Colonic mucosa (tissue), 4 donors: ENCODE measurements at regions not wholly inside any gene's neighbourhood (a gene's known extent, or its start where the extent isn't known, plus 50 kb on each side); places are given as distances from the start of the nearest gene placed in this dataset.

ENCODE experiments used
- DNase-seq: peaks from one replicate; pipeline ENCODE4 v3.0.0-alpha.2; 2020
- H3K27ac ChIP-seq: fragments of 200-600 bp; one replicate; pipeline ENCODE4 v1.8.0; 2021
- H3K27me3 ChIP-seq: fragments of 200-600 bp; one replicate; pipeline ENCODE4 v1.8.0; 2021
- H3K36me3 ChIP-seq: fragments of 200-600 bp; one replicate; pipeline ENCODE4 v1.8.0; 2021
- H3K4me1 ChIP-seq: fragments of 200-600 bp; one replicate; pipeline ENCODE4 v1.8.0; 2021; ENCODE audit warnings: mild to moderate bottlenecking
- H3K4me3 ChIP-seq: fragments of 200-600 bp; one replicate; pipeline ENCODE4 v1.8.0; 2021
- H3K9ac ChIP-seq, 2 donors: one replicate each; pipeline ENCODE4 v1.7.0; 2013; ENCODE audit warnings: control low read depth in 2 of 2, low read depth in 2 of 2, low read length in 2 of 2
- H3K9me3 ChIP-seq: fragments of 200-600 bp; one replicate; pipeline ENCODE4 v1.8.0; 2021
- CTCF ChIP-seq: fragments of 200-600 bp; IDR thresholded peaks from one replicate; pipeline ENCODE4 v1.8.0; 2022; ENCODE audit warnings: antibody characterized with exemption, mild to moderate bottlenecking
- intact Hi-C: fragments of 100-400 bp; cut with DNase I; formaldehyde crosslinking; loops from one replicate; pipeline ENCODE4 v1.14.1; 2022
- donor health status: healthy.
- donor health status: DM: no; HTN: no; CAD: no.
- donor health status: DM: no; HTN: no; CAD: no.

GRCh38 chr5:54620141-54620933 lies 102.8 kb downstream of the SNX18 start:
- no peak overlapping the region for H3K4me3 ChIP-seq
- H3K36me3 ChIP-seq, result no peaks in the 10 kb centered on the region
- no peak for DNase-seq
- TF ChIP-seq CTCF, result no peak
- no peaks in the 10 kb centered on the region for H3K4me1 ChIP-seq
- intact Hi-C loops, result no loop called here
- no peak overlapping the region for H3K27ac ChIP-seq
- H3K27me3 ChIP-seq, result no peaks in the 10 kb centered on the region
- no peak overlapping the region for H3K9ac ChIP-seq
- H3K9me3 ChIP-seq, result no peaks in the 10 kb centered on the region

- Histone ChIP-seq H3K27ac (no peak overlapping the region), H3K4me1 (no peaks in the 10 kb centered on the region)
- intact Hi-C loops, result no loop called here
Measured at GRCh38 chr5:54619731-54620130, 102.2 kb downstream of the SNX18 start.

GRCh38 chr5:54616518-54617220 lies 99.1 kb downstream of the SNX18 start:
- Histone ChIP-seq H3K9ac (no peak overlapping the region), H3K27ac (no peak overlapping the region), H3K36me3 (no peaks in the 10 kb centered on the region), H3K9me3 (no peaks in the 10 kb centered on the region), H3K4me1 (no peaks in the 10 kb centered on the region), H3K27me3 (no peaks in the 10 kb centered on the region), H3K4me3 (no peak overlapping the region)
- intact Hi-C loops, result no loop called here
- no peak for TF ChIP-seq CTCF
- DNase-seq, result no peak

More at GRCh38 chr5:54619731-54620130, 102.2 kb downstream of the SNX18 start:
- no peak overlapping the region for H3K9ac ChIP-seq
- no peaks in the 10 kb centered on the region for H3K9me3 ChIP-seq
- no peak for TF ChIP-seq CTCF
- no peaks in the 10 kb centered on the region for H3K27me3 ChIP-seq
- DNase-seq, result no peak
- no peaks in the 10 kb centered on the region for H3K36me3 ChIP-seq
- no peak overlapping the region for H3K4me3 ChIP-seq

- no peak overlapping the region for H3K4me3 ChIP-seq
- no peak overlapping the region for H3K27ac ChIP-seq
- no peak overlapping the region for H3K9ac ChIP-seq
- TF ChIP-seq CTCF, result no peak
- no peaks in the 10 kb centered on the region for H3K9me3 ChIP-seq
- peak; percentile 38 for DNase-seq
- H3K36me3 ChIP-seq, result no peaks in the 10 kb centered on the region
- no peaks in the 10 kb centered on the region for H3K27me3 ChIP-seq
- intact Hi-C loops, result no loop called here
- no peaks in the 10 kb centered on the region for H3K4me1 ChIP-seq
Measured at GRCh38 chr5:54616031-54616430, 98.5 kb downstream of the SNX18 start.

GRCh38 chr5:54615381-54615780 lies 97.8 kb downstream of the SNX18 start:
- Histone ChIP-seq H3K27me3 (no peaks in the 10 kb centered on the region), H3K4me1 (no peaks in the 10 kb centered on the region), H3K4me3 (no peak overlapping the region), H3K9ac (no peak overlapping the region), H3K27ac (no peak overlapping the region), H3K36me3 (no peaks in the 10 kb centered on the region), H3K9me3 (no peaks in the 10 kb centered on the region)
- TF ChIP-seq CTCF, result no peak
- intact Hi-C loops, result no loop called here
- no peak for DNase-seq
